Fibroblast of skin of abdomen (primary cell): ENCODE measurements at regions not wholly inside any gene's neighbourhood (a gene's known extent, or its start where the extent isn't known, plus 50 kb on each side); places are given as distances from the start of the nearest gene placed in this dataset.

ENCODE experiments used
- DNase-seq: peaks from one replicate; pipeline ENCODE4 v3.0.0-alpha.2; 2013

- no peak for DNase-seq
These were observed 181.9 kb downstream of the PABPC4L start for GRCh38 chr4:134019657-134020056.

- peak; percentile 74 for DNase-seq
These were observed 182.7 kb downstream of the PABPC4L start for GRCh38 chr4:134018846-134019245.

- DNase-seq = no peak
These were observed 200.5 kb downstream of the PABPC4L start for GRCh38 chr4:134001057-134001456.

- peak; percentile 74 for DNase-seq
These were observed 204.2 kb downstream of the PABPC4L start for GRCh38 chr4:133997436-133997835.

- no peak for DNase-seq
These were observed 205.0 kb downstream of the PABPC4L start for GRCh38 chr4:133996431-133997121.

GRCh38 chr4:133995243-133995960 lies 206.2 kb downstream of the PABPC4L start:
- no peak for DNase-seq

- peak; percentile 64 for DNase-seq
These were observed 218.9 kb downstream of the PABPC4L start for GRCh38 chr4:133982533-133983224.

- DNase-seq = no peak
These were observed 220.3 kb downstream of the PABPC4L start for GRCh38 chr4:133981327-133981726.

GRCh38 chr4:133972586-133972985 lies 229.0 kb downstream of the PABPC4L start:
- DNase-seq = no peak

- peak; percentile 70 for DNase-seq
These were observed 232.3 kb downstream of the PABPC4L start for GRCh38 chr4:133969202-133969848.

- DNase-seq = no peak
These were observed 233.4 kb downstream of the PABPC4L start for GRCh38 chr4:133968174-133968573.

- no peak for DNase-seq
These were observed 240.6 kb downstream of the PABPC4L start for GRCh38 chr4:133960975-133961374.

- no peak for DNase-seq
These were observed 258.5 kb downstream of the PABPC4L start for GRCh38 chr4:133943081-133943480.

- peak; percentile 31 for DNase-seq
These were observed 263.5 kb downstream of the PABPC4L start for GRCh38 chr4:133938061-133938460.

- DNase-seq = peak; percentile 48
These were observed 271.9 kb downstream of the PABPC4L start for GRCh38 chr4:133929531-133930239.

- peak; percentile 8 for DNase-seq
These were observed 280.1 kb downstream of the PABPC4L start for GRCh38 chr4:133921280-133922195.

- no peak for DNase-seq
These were observed 281.4 kb downstream of the PABPC4L start for GRCh38 chr4:133920236-133920635.

- DNase-seq = no peak
These were observed 291.4 kb downstream of the PABPC4L start for GRCh38 chr4:133910165-133910564.

GRCh38 chr4:133903029-133903428 lies 298.6 kb downstream of the PABPC4L start:
- DNase-seq = no peak

GRCh38 chr4:133891011-133891410 lies 310.6 kb downstream of the PABPC4L start:
- no peak for DNase-seq

GRCh38 chr4:133887723-133888122 lies 313.9 kb downstream of the PABPC4L start:
- no peak for DNase-seq
